ENCODE measurements at regions not wholly inside any gene's neighbourhood (a gene's known extent, or its start where the extent isn't known, plus 50 kb on each side); places are given as distances from the start of the nearest gene placed in this dataset.

DNA sequence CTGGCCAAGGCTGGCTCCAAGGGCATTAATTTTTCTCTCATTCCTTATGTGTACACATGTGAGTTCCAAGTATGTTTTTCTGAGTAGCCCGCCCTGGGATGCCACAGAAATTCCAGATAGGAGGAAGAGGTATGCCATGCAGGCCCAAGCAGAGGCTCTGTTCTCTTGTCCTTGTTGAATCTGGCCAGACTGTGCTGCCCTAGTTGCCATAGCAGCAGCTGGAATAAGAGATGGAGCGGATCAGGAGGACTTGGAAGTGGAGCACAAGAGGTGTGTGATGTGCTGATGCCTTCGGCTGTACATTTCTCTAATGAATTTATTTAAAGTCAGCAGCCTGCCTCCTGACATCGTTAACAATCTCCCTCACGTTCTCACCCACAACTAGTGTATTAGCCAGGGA, 235.6 kb upstream of the RPS23 start:
- Histone ChIP-seq H3K14ac (ENCODE audit: insufficient read length) (no peak overlapping the region), H4K91ac (replicated peaks; ENCODE audit: insufficient read length, low read length) (no peak overlapping the region), H4K8ac (ENCODE audit: extremely low read depth, insufficient read depth, low read length) (no peak overlapping the region), H2BK120ac (replicated peaks; ENCODE audit: low read depth, low read length) (no peak overlapping the region), H2AK5ac (ENCODE audit: low read depth, low read length) (no peak overlapping the region), H3K79me2 (ENCODE audit: control insufficient read depth in 1 of 2, insufficient read depth in 2 of 2, low read length in 2 of 2) (no peaks in the 10 kb centered on the region), H4K20me1 (replicated peaks in 1 of 2; ENCODE audit: control insufficient read depth in 1 of 2, insufficient read depth in 2 of 2, low read length in 2 of 2) (no peaks in the 10 kb centered on the region), H2BK15ac (ENCODE audit: low read length) (no peak overlapping the region), H3K4me1 (replicated peaks in 1 of 4; ENCODE audit: control insufficient read depth in 3 of 4, insufficient read depth in 4 of 4, low read length in 3 of 4) (peaks cover 0 to 7% (median 2%) of the 10 kb centered on the region in 4 experiments; a peak in 3 of 7 replicates), H3K23me2 (ENCODE audit: low read depth, low read length) (no peaks in the 10 kb centered on the region), H3K23ac (ENCODE audit: insufficient read length) (no peak overlapping the region), H3K4me3 (ENCODE audit: extremely low read depth in 1 of 4, insufficient read depth in 2 of 4, low read depth in 3 of 4, low read length in 4 of 4) (no peak overlapping the region), H2AFZ (ENCODE audit: low read length) (no peak overlapping the region), H3K79me1 (ENCODE audit: low read depth, low read length) (no peaks in the 10 kb centered on the region), H3K4me2 (ENCODE audit: insufficient read depth in 1 of 2, low read depth in 2 of 2, low read length in 2 of 2) (no peak overlapping the region), H2BK20ac (ENCODE audit: low read length) (no peak overlapping the region), H3K18ac (ENCODE audit: extremely low read depth, low read length) (no peak overlapping the region), H3K36me3 (ENCODE audit: control insufficient read depth in 2 of 4, insufficient read depth in 4 of 4, low read length in 3 of 4) (no peaks in the 10 kb centered on the region), H2BK12ac (ENCODE audit: low read depth, low read length) (no peak overlapping the region), H3K56ac (replicated peaks; ENCODE audit: insufficient read length, low read depth, low read length) (no peak overlapping the region), H2BK5ac (ENCODE audit: low read depth, low read length) (no peak overlapping the region), H4K5ac (ENCODE audit: insufficient read length, low read depth, low read length) (no peak overlapping the region), H3K27me3 (replicated peaks in 1 of 4; ENCODE audit: control insufficient read depth in 3 of 4, extremely low read depth in 1 of 4, insufficient read depth in 3 of 4, low read length in 3 of 4) (no peaks in the 10 kb centered on the region), H3K9me3 (ENCODE audit: insufficient read depth in 2 of 2, low read depth in 1 of 2, low read length in 1 of 2) (no peaks in the 10 kb centered on the region), H3K4ac (replicated peaks; ENCODE audit: insufficient read length, low read depth, low read length) (no peak overlapping the region), H3K27ac (ENCODE audit: low read depth, low read length) (no peak overlapping the region), H3K9ac (replicated peaks in 1 of 4; ENCODE audit: extremely low read depth in 1 of 4, low read depth in 3 of 4, low read length in 3 of 4) (no peak overlapping the region)
- FAIRE-seq (no peak), DNase-seq (ENCODE audit: low read depth in 1 of 2, low spot score in 2 of 2) (no peak)
- 86% methylated on average over 5 of the region's 5 CpGs; no CpG with 5 or more reads in 1 of the 2 experiments for WGBS, 2 experiments (ENCODE audit: extremely low coverage in 1 of 2, insufficient coverage in 1 of 2, insufficient read length in 1 of 2, insufficient replicate concordance in 2 of 2, low coverage in 1 of 2, low lambda C conversion rate in 2 of 2, missing lambda C conversion rate in 1 of 2)
- CTCF ChIA-PET (ENCODE audit: partially characterized antibody), result no interaction called here
- POLR2A ChIA-PET (ENCODE audit: partially characterized antibody), result no interaction called here
- TF ChIP-seq TCF12 (IDR thresholded peaks at IDR 0.05; ENCODE audit: low read depth, low read length) (no peak), SP1 (IDR thresholded peaks at IDR 0.05; ENCODE audit: low read depth, low read length) (peak; percentile 81), TBP (IDR thresholded peaks at IDR 0.05; ENCODE audit: low read depth, low read length) (no peak)
- TF ChIP-seq, protein P1, sequence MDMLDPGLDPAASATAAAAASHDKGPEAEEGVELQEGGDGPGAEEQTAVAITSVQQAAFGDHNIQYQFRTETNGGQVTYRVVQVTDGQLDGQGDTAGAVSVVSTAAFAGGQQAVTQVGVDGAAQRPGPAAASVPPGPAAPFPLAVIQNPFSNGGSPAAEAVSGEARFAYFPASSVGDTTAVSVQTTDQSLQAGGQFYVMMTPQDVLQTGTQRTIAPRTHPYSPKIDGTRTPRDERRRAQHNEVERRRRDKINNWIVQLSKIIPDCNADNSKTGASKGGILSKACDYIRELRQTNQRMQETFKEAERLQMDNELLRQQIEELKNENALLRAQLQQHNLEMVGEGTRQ (IDR thresholded peaks at IDR 0.05; ENCODE audit: low read length), result no peak
- TF ChIP-seq, protein P2, sequence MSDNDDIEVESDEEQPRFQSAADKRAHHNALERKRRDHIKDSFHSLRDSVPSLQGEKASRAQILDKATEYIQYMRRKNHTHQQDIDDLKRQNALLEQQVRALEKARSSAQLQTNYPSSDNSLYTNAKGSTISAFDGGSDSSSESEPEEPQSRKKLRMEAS (IDR thresholded peaks at IDR 0.05), result no peak

Measured in H1 (cell line).